ENCODE measurements at regions not wholly inside any gene's neighbourhood (a gene's known extent, or its start where the extent isn't known, plus 50 kb on each side); places are given as distances from the start of the nearest gene placed in this dataset.
A peak's percentile ranks its signal among the peaks of the same experiment; 100 is the strongest.
"Not testable (repeated sequence)": the region's sequence is repeated elsewhere in the genome, so short reads cannot be mapped to it uniquely, and the experiment has no call there.

GRCh38 chr12:107826276-107826675, 51.8 kb downstream of the ASCL4 start:
- no peak for DNase-seq

GRCh38 chr12:107829271-107829670, 54.8 kb downstream of the ASCL4 start:
- no peak for DNase-seq

- no peak for DNase-seq
Measured at GRCh38 chr12:107832441-107832840, 57.9 kb downstream of the ASCL4 start.

GRCh38 chr12:107840186-107840585, 65.7 kb downstream of the ASCL4 start:
- DNase-seq: no peak

- DNase-seq: peak; percentile 35
Measured at GRCh38 chr12:107843351-107844311, 69.1 kb downstream of the ASCL4 start.

GRCh38 chr12:107844312-107844921, 69.9 kb downstream of the ASCL4 start:
- DNase-seq: peak; percentile 31

GRCh38 chr12:107845226-107845979, 70.9 kb downstream of the ASCL4 start:
- no peak for DNase-seq

GRCh38 chr12:107845980-107846659, 71.6 kb downstream of the ASCL4 start:
- no peak for DNase-seq

GRCh38 chr12:107847430-107847829, 72.9 kb downstream of the ASCL4 start:
- no peak for DNase-seq

GRCh38 chr12:107847830-107848229, 73.3 kb downstream of the ASCL4 start:
- peak; percentile 6 for DNase-seq

- DNase-seq: no peak
Measured at GRCh38 chr12:107853479-107853878, 79.0 kb downstream of the ASCL4 start.

- no peak for DNase-seq
Measured at GRCh38 chr12:107855471-107855870, 81.0 kb downstream of the ASCL4 start.

- no peak for DNase-seq
Measured at GRCh38 chr12:107856096-107856495, 81.6 kb downstream of the ASCL4 start.

- no peak for DNase-seq
Measured at GRCh38 chr12:107857191-107857590, 82.7 kb downstream of the ASCL4 start.

GRCh38 chr12:107859367-107859766, 84.9 kb downstream of the ASCL4 start:
- no peak for DNase-seq

- DNase-seq: peak; percentile 18
Measured at GRCh38 chr12:107864235-107864634, 89.7 kb downstream of the ASCL4 start.

- not testable (repeated sequence) for DNase-seq
Measured at GRCh38 chr12:107864727-107865126, 90.2 kb downstream of the ASCL4 start.

GRCh38 chr12:107873223-107873622, 98.7 kb downstream of the ASCL4 start:
- no peak for DNase-seq

GRCh38 chr12:107875786-107876185, 101.3 kb downstream of the ASCL4 start:
- no peak for DNase-seq

GRCh38 chr12:107884769-107885694, 110.5 kb downstream of the ASCL4 start:
- DNase-seq: peak; percentile 53

GRCh38 chr12:107888789-107889188, 114.3 kb downstream of the ASCL4 start:
- no peak for DNase-seq

- DNase-seq: no peak
Measured at GRCh38 chr12:107891967-107892366, 117.5 kb downstream of the ASCL4 start.
